Activated CD8-positive, alpha-beta T cell treated with anti-CD3 and anti-CD28 coated beads for 36 hours (primary cell): ENCODE measurements at regions not wholly inside any gene's neighbourhood (a gene's known extent, or its start where the extent isn't known, plus 50 kb on each side); places are given as distances from the start of the nearest gene placed in this dataset.
A peak's percentile ranks its signal among the peaks of the same experiment; 100 is the strongest.

Experiments used
- ATAC-seq: fragments of 200-7000 bp; cut with Tn5 transposase; one replicate; pipeline ENCODE4 v1.10.0; 2021; ENCODE audit warnings: mild to moderate bottlenecking, moderate library complexity
- CTCF ChIA-PET: fragments of 350-600 bp; sonication (Branson Sonifier 250); formaldehyde crosslinking; loops from one replicate; lab custom pipeline; 2021; ENCODE audit warnings: antibody characterized with exemption; lab: Charles Lee
- POLR2A ChIA-PET: fragments of 350-600 bp; sonication (Branson Sonifier 250); formaldehyde crosslinking; loops from one replicate; lab custom pipeline; 2021; ENCODE audit warnings: antibody characterized with exemption; lab: Charles Lee
- DNase-seq: peaks from one replicate; pipeline ENCODE4 v3.0.0-alpha.2; 2020
- H3K27ac Mint-ChIP-seq: one replicate; pipeline ENCODE4 v1.8.0; 2021; ENCODE audit warnings: mild to moderate bottlenecking, mixed read lengths
- H3K27me3 Mint-ChIP-seq: one replicate; pipeline ENCODE4 v1.8.0; 2021; ENCODE audit warnings: mixed read lengths
- H3K36me3 Mint-ChIP-seq: one replicate; pipeline ENCODE4 v1.8.0; 2021; ENCODE audit warnings: low read depth, mixed read lengths
- H3K4me1 Mint-ChIP-seq: one replicate; pipeline ENCODE4 v1.8.0; 2021; ENCODE audit warnings: low read depth, mixed read lengths
- H3K4me3 Mint-ChIP-seq: one replicate; pipeline ENCODE4 v1.8.0; 2021; ENCODE audit warnings: mild to moderate bottlenecking, moderate library complexity, mixed read lengths
- H3K9me3 Mint-ChIP-seq: one replicate; pipeline ENCODE4 v1.8.0; 2021; ENCODE audit warnings: mixed read lengths
- intact Hi-C: fragments of 100-400 bp; cut with micrococcal nuclease; formaldehyde crosslinking; loops from one replicate; pipeline ENCODE4 v1.10.0; 2022
- TF ChIP-seq, protein P1 (sequence below): fragments of 200-600 bp; IDR thresholded peaks from one replicate; pipeline ENCODE4 v1.8.0; 2022; ENCODE audit warnings: antibody characterized with exemption, mild to moderate bottlenecking

- ChIA-PET POLR2A (no interaction called here), CTCF (no interaction called here)
- no peak overlapping the region for H3K4me3 Mint-ChIP-seq
- no peaks in the 10 kb centered on the region for H3K27me3 Mint-ChIP-seq
- no peak overlapping the region for H3K27ac Mint-ChIP-seq
- TF ChIP-seq, protein P1, sequence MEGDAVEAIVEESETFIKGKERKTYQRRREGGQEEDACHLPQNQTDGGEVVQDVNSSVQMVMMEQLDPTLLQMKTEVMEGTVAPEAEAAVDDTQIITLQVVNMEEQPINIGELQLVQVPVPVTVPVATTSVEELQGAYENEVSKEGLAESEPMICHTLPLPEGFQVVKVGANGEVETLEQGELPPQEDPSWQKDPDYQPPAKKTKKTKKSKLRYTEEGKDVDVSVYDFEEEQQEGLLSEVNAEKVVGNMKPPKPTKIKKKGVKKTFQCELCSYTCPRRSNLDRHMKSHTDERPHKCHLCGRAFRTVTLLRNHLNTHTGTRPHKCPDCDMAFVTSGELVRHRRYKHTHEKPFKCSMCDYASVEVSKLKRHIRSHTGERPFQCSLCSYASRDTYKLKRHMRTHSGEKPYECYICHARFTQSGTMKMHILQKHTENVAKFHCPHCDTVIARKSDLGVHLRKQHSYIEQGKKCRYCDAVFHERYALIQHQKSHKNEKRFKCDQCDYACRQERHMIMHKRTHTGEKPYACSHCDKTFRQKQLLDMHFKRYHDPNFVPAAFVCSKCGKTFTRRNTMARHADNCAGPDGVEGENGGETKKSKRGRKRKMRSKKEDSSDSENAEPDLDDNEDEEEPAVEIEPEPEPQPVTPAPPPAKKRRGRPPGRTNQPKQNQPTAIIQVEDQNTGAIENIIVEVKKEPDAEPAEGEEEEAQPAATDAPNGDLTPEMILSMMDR, result no peak
- DNase-seq (no peak), ATAC-seq (no peak)
- peaks cover 33% of the 10 kb centered on the region for H3K4me1 Mint-ChIP-seq
- intact Hi-C loops, result no loop called here
- H3K36me3 Mint-ChIP-seq, result peaks cover 11% of the 10 kb centered on the region
- peaks cover 13% of the 10 kb centered on the region for H3K9me3 Mint-ChIP-seq
Measured at GRCh38 chr3:72489901-72490300, 358.3 kb downstream of the SHQ1 start.

- Mint-ChIP-seq H3K4me1 (peaks cover 40% of the 10 kb centered on the region), H3K9me3 (peaks cover 12% of the 10 kb centered on the region), H3K4me3 (no peak overlapping the region), H3K27ac (no peak overlapping the region), H3K36me3 (peaks cover 13% of the 10 kb centered on the region), H3K27me3 (no peaks in the 10 kb centered on the region)
- CTCF ChIA-PET, result interaction anchor here (0.7 kb wide), 1 partner anchor 24 kb away, joined by 3 read pairs; no protein-coding TSS in a partner anchor
- TF ChIP-seq, protein P1, result no peak
- no peak for ATAC-seq
- no peak for DNase-seq
- POLR2A ChIA-PET, result interaction anchor here (1.4 kb wide), 1 partner anchor 63 kb away, joined by 5 read pairs; no protein-coding TSS in a partner anchor
- intact Hi-C loops, result no loop called here
Measured at GRCh38 chr3:72488738-72489035, 359.6 kb downstream of the SHQ1 start.

DNA sequence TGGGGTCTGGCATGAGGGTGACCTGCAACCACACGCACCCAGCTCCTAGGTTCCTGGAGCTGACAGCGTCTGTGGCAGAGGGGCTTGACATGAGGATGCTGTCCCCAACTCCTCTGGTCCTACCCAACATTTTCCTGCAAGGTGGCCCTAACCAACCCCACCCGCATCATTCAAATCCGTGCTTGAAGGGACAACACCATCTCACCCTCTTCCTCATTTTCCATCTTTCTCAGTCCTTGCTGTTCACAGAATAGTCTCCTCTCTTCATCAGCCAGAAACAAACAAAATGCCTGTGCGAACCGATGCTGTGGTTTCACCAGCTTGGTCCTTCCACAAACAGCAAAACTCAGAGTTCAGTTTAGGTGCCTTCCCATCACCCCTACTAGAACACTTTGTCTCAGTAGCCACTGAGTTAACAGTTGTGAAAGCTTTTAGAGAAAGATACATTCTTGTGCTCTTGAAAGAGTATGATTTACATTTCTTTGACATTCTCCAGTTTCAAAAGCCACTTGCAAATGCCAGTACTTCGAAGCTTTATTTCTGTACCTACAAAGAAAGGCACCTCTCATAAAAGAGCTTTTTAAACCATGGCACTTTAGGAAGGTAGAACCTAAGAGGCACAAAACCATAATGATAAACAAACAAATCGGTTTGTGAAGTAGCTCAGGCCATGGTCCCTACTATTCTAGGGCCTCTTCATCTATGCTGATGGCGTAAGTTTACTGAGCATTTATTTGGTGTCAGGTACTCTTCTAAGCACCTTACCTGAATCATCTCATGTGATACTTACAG is 360.1 kb downstream of the SHQ1 start:
- H3K4me1 Mint-ChIP-seq, result peaks cover 44% of the 10 kb centered on the region
- H3K27me3 Mint-ChIP-seq, result no peaks in the 10 kb centered on the region
- peaks cover 13% of the 10 kb centered on the region for H3K36me3 Mint-ChIP-seq
- TF ChIP-seq, protein P1, result no peak
- CTCF ChIA-PET, result interaction anchor here (0.7 to 1.0 kb wide), 2 partner anchors 24 to 45 kb away, joined by 3 read pairs; no protein-coding TSS in a partner anchor
- peak overlapping the region; percentile 72 for H3K27ac Mint-ChIP-seq
- ATAC-seq (no peak), DNase-seq (no peak)
- intact Hi-C loops, result no loop called here
- peaks cover 12% of the 10 kb centered on the region for H3K9me3 Mint-ChIP-seq
- POLR2A ChIA-PET, result interaction anchor here (0.7 to 1.4 kb wide), 5 partner anchors 10 to 64 kb away, joined by 3 to 5 read pairs (median 4); no protein-coding TSS in a partner anchor
- H3K4me3 Mint-ChIP-seq, result no peak overlapping the region

- Mint-ChIP-seq H3K4me1 (peaks cover 53% of the 10 kb centered on the region), H3K36me3 (peaks cover 13% of the 10 kb centered on the region), H3K27ac (peak overlapping the region; percentile 72), H3K9me3 (peaks cover 15% of the 10 kb centered on the region), H3K4me3 (no peak overlapping the region), H3K27me3 (no peaks in the 10 kb centered on the region)
- ChIA-PET CTCF (interaction anchor here (1.0 kb wide), 1 partner anchor 44 kb away, joined by 3 read pairs; no protein-coding TSS in a partner anchor), POLR2A (interaction anchor here (0.7 to 1.4 kb wide), 5 partner anchors 9 to 65 kb away, joined by 3 to 5 read pairs (median 4); no protein-coding TSS in a partner anchor)
- peak; percentile 58 for DNase-seq
- intact Hi-C loops, result no loop called here
- TF ChIP-seq, protein P1, result no peak
- ATAC-seq, result peak; percentile 10
Measured at GRCh38 chr3:72487078-72487765, 361.0 kb downstream of the SHQ1 start.
